Effector memory CD8-positive, alpha-beta T cell (primary cell): ENCODE measurements at regions not wholly inside any gene's neighbourhood (a gene's known extent, or its start where the extent isn't known, plus 50 kb on each side); places are given as distances from the start of the nearest gene placed in this dataset.

Experiments used
- ATAC-seq: fragments of 150-1000 bp; cut with Tn5 transposase; replicated peaks from 2 replicates; pipeline ENCODE4 v1.10.0; 2021; ENCODE audit warnings: mild to moderate bottlenecking, moderate library complexity
- DNase-seq, 3 experiments: peaks; one replicate each; pipeline ENCODE4 v3.0.0; 2021
- H3K27ac Mint-ChIP-seq, 2 donors: one replicate each; pipeline ENCODE4 v1.8.0; 2022; ENCODE audit warnings: mild to moderate bottlenecking in 2 of 2, mixed read lengths in 2 of 2, moderate library complexity in 2 of 2
- H3K27me3 Mint-ChIP-seq, 2 donors: one replicate each; pipeline ENCODE4 v1.8.0; 2022; ENCODE audit warnings: mixed read lengths in 2 of 2
- H3K36me3 Mint-ChIP-seq: one replicate; pipeline ENCODE4 v1.8.0; 2022; ENCODE audit warnings: mild to moderate bottlenecking, moderate library complexity, mixed read lengths; ENCODE audit not compliant: insufficient read depth
- H3K4me1 Mint-ChIP-seq, 2 donors: one replicate each; pipeline ENCODE4 v1.8.0; 2022; ENCODE audit warnings: low read depth in 2 of 2, mixed read lengths in 2 of 2
- H3K4me3 Mint-ChIP-seq, 2 donors: one replicate each; pipeline ENCODE4 v1.8.0; 2022; ENCODE audit warnings: mild to moderate bottlenecking in 2 of 2, mixed read lengths in 2 of 2, moderate library complexity in 2 of 2
- H3K9me3 Mint-ChIP-seq, 2 donors: one replicate each; pipeline ENCODE4 v1.8.0; 2022; ENCODE audit warnings: mixed read lengths in 2 of 2

DNA sequence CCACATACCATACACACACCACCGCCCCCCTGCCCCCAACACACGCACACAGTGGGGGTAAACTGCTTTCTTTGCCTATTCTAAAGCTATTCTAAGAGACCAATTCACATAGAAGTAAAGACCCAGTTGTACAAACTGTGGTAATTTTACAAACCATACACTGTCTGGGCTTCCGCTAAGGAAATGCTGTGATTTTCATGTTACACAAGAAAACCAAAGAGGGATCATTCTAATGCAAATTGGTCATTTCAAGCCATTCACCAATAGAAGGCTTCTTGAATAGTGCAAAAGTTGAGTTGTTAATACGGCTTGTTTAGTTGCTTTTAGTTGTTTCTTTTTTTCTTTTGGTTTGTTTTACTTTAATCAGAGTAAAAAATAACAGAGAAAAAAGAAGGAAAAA, 202.8 kb downstream of the EFNB2 start:
- Mint-ChIP-seq H3K9me3 (peaks cover 0 to 4% of the 10 kb centered on the region in 2 donors), H3K4me3 (no peak overlapping the region), H3K36me3 (no peaks in the 10 kb centered on the region), H3K4me1 (no peaks in the 10 kb centered on the region), H3K27me3 (peaks cover 6 to 9% of the 10 kb centered on the region in 2 donors), H3K27ac (no peak overlapping the region)
- ATAC-seq (no peak), DNase-seq (no peak)

DNA sequence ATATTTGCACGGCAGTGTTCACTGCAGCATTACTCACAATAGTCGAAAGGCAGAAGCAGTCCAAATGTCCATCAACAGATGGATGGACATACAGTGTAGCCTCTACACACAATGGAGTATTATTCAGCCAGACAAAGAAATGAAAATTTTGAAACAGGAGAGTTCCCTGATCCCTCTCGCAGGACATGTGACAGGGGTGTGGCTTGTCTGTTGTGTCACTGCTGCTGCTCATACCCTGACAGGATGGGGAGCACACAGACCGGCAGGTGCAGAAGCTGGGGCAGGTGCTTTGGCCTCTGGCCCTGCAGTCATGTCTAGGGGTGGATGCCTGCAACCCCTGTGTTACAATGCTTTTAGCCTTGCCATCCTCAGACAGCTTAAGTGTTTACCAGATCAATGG, 204.3 kb downstream of the EFNB2 start:
- no peak for ATAC-seq

DNA sequence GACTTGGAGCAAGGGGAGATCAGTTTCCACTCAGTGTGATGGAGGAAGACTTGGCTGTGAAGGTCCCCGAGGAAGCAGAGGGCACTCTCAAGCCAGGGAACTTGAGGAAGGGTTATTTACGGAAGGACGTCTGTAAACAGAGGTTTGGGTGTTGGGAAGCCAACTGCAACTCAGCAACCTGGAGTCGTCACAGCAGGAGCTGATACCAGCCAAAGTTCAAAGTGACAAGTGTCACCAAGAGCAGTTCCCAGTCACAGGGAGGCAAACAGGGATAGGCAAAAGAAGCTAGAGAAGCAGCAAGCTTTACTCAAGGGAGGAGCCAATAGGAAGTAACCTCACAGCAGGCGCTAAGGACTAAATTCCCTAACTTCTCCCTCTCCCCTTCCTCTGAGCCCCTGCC, 205.5 kb downstream of the EFNB2 start:
- no peak for DNase-seq
- Mint-ChIP-seq H3K27ac (no peak overlapping the region), H3K4me1 (no peaks in the 10 kb centered on the region), H3K4me3 (no peak overlapping the region), H3K9me3 (peaks cover 0 to 4% of the 10 kb centered on the region in 2 donors), H3K36me3 (no peaks in the 10 kb centered on the region), H3K27me3 (peaks cover 6 to 9% of the 10 kb centered on the region in 2 donors)
- no peak for ATAC-seq

More for the DNA sequence above, 204.3 kb downstream of the EFNB2 start:
- Mint-ChIP-seq H3K4me3 (no peak overlapping the region), H3K27ac (no peak overlapping the region), H3K9me3 (peaks cover 0 to 4% of the 10 kb centered on the region in 2 donors), H3K36me3 (no peaks in the 10 kb centered on the region), H3K27me3 (peaks cover 6 to 9% of the 10 kb centered on the region in 2 donors), H3K4me1 (no peaks in the 10 kb centered on the region)
- DNase-seq = no peak

DNA sequence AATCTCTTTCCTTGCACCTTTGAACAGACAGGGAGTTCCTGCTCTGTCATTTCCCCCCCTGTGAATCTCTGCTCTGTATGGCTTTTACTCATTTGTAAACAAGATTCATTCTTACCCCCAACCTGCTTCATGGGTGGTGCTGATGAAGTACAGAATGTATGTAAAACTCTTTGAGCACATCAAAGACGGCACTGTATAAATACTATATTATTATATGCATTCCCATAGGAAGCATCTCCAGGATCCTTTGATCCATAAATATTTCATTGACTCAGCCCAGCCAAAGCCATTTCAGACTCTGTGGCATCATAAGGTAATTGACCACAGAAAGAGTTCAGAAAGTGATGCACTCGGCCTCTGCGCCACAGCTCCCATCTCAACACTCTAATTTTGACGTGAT, 208.7 kb downstream of the EFNB2 start:
- Mint-ChIP-seq H3K4me3 (no peak overlapping the region), H3K36me3 (no peaks in the 10 kb centered on the region), H3K27ac (no peak overlapping the region), H3K9me3 (peaks cover 11 to 12% of the 10 kb centered on the region in 2 donors), H3K27me3 (peaks cover 6 to 9% of the 10 kb centered on the region in 2 donors), H3K4me1 (no peaks in the 10 kb centered on the region)
- no peak for DNase-seq
- no peak for ATAC-seq

DNA sequence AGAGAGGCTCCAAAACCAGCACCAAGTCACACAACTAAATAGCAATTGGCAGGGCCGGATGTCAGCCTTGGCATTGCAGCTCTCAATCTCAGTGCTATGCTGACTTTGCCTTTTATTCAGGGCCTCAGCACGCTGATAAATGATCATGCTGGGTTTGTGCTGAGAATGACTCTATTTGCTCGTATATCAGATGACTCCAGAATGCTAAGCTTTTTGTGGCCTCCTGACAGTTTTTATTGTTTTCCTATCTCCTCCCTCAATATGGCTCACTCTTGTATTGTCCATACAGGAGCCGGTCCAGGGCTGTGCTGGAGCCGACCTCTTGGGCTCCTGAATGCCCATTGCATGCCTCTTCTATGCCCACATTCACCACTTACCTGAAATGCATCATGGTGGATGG, 211.0 kb downstream of the EFNB2 start:
- Mint-ChIP-seq H3K36me3 (no peaks in the 10 kb centered on the region), H3K4me1 (no peaks in the 10 kb centered on the region), H3K27me3 (peaks cover 0 to 6% of the 10 kb centered on the region in 2 donors), H3K27ac (no peak overlapping the region), H3K9me3 (peaks cover 13 to 14% of the 10 kb centered on the region in 2 donors), H3K4me3 (no peak overlapping the region)
- DNase-seq (no peak), ATAC-seq (no peak)

DNA sequence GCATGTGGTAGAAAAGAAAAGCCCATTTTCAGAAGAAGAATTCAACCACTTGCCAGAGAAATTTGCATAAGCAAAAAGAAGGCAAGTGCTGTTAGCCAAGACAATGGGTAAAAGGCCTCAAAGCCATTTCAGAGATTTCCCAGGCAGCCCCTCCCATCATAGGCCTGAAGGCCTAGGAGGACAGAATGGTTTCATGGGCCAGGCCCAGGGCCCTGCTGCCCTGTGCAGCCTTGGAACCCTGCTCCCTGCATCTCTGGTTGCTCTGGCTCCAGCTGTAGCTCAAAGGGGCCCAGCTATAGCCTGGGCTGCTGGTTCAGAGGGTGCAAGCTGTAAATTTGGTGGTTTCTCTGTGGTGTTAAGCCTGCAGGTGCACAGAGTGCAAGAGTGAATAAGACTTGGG, 212.8 kb downstream of the EFNB2 start:
- no peaks in the 10 kb centered on the region for H3K4me1 Mint-ChIP-seq
- DNase-seq = no peak
- no peak overlapping the region for H3K4me3 Mint-ChIP-seq
- H3K9me3 Mint-ChIP-seq = peaks cover 13 to 14% of the 10 kb centered on the region in 2 donors
- no peaks in the 10 kb centered on the region for H3K36me3 Mint-ChIP-seq
- no peak for ATAC-seq
- no peaks in the 10 kb centered on the region for H3K27me3 Mint-ChIP-seq
- H3K27ac Mint-ChIP-seq = no peak overlapping the region

DNA sequence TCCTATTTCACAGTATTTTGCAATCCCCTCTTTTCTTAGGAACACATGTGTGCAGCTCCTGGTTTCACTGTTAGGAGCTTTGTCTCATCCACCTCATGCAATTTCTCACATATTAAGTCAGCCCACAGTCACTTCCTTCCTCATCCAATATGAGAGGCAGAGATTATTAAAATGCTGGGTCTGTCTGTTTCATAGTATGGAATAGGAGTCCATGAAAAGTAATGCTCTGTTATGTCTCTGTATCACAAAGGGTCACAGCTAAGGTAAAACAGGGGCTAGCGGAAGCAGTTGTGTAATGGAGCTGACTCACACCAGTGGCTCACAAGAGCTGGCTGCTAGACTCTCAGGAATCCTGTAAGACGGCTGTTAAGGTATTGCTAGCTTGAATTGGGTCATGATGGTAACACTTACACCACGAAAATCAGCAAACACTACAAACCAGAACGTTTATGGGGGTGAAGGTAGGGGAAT, 216.5 kb downstream of the EFNB2 start:
- Mint-ChIP-seq H3K36me3 (no peaks in the 10 kb centered on the region), H3K27ac (no peak overlapping the region), H3K27me3 (no peaks in the 10 kb centered on the region), H3K4me1 (no peaks in the 10 kb centered on the region), H3K4me3 (no peak overlapping the region), H3K9me3 (peaks cover 14% of the 10 kb centered on the region in 2 donors)
- DNase-seq (no peak), ATAC-seq (no peak)

DNA sequence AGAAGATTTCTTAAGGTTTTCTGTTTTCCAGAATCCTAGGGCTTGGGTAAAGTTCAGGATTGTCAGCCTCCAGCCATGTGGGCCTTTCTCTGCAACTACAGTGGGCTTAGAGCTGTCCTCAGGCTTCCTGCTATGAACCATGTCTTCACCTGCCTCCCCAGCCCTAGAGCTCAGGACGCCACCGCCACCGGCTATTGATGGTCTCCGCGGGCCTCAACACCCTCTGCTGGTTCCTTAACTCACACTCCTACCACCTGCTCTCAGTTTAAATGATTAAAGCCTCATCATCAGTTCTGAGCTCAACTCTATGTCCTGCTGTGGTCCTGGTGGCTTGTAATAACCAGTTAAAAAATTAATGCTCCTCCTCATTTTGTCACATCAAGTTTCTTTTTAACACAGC, 221.0 kb downstream of the EFNB2 start:
- ATAC-seq (no peak), DNase-seq (no peak)
- H3K27ac Mint-ChIP-seq = no peak overlapping the region
- H3K4me1 Mint-ChIP-seq = no peaks in the 10 kb centered on the region
- no peaks in the 10 kb centered on the region for H3K27me3 Mint-ChIP-seq
- H3K9me3 Mint-ChIP-seq = peaks cover 0 to 3% of the 10 kb centered on the region in 2 donors
- no peak overlapping the region for H3K4me3 Mint-ChIP-seq
- H3K36me3 Mint-ChIP-seq = no peaks in the 10 kb centered on the region

DNA sequence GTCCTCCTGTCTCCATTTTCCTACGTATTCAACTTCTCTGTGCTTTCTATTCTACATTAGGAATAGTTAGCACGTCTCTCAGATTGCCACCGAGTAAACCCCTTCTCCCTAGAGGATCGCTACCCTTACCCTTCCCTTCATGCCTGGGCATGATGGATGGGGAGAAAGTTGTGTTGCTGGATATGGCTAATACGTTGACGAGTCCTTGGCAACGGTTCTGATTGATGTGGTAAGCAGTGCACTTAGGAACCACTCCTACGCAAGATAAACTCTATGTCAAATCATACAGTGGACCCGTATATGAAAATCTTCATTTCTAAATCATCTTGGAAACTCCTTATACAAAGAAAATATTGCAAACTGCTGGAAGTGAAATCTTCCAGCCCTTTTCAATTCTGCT, 224.5 kb downstream of the EFNB2 start:
- Mint-ChIP-seq H3K4me1 (no peaks in the 10 kb centered on the region), H3K9me3 (peaks cover 6 to 7% of the 10 kb centered on the region in 2 donors), H3K27me3 (no peaks in the 10 kb centered on the region), H3K27ac (no peak overlapping the region), H3K36me3 (no peaks in the 10 kb centered on the region), H3K4me3 (no peak overlapping the region)
- no peak for ATAC-seq
- DNase-seq = no peak

DNA sequence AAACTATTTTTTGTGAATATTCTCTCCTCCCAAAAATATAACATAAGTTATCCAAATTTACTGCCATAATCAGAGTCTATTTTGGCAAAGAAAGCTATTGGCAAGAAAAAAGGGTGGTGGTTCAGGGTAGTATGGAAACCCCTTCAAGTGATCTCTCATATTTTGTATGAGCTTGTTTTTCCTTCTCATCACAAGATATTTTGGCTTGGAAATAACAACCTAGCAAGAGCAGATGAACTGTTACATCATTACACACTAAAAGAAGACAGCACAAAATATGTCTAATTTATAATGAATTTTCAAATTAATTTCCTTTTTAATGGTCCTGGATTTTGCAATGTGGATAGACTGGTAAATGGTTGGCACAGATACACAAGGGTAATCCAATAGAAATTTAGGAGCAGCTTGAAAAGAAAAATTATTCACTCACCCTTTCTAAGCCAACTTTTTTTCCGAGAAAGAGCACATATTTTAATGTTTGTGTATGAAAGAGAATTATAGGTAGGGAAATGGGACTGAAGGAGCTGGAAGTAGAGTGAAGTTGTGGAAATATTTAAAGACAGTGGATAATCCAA, 225.1 kb downstream of the EFNB2 start:
- no peaks in the 10 kb centered on the region for H3K36me3 Mint-ChIP-seq
- no peaks in the 10 kb centered on the region for H3K27me3 Mint-ChIP-seq
- H3K4me3 Mint-ChIP-seq = no peak overlapping the region
- DNase-seq = no peak
- H3K9me3 Mint-ChIP-seq = peaks cover 6 to 8% of the 10 kb centered on the region in 2 donors
- ATAC-seq = no peak
- H3K4me1 Mint-ChIP-seq = no peaks in the 10 kb centered on the region
- H3K27ac Mint-ChIP-seq = no peak overlapping the region

DNA sequence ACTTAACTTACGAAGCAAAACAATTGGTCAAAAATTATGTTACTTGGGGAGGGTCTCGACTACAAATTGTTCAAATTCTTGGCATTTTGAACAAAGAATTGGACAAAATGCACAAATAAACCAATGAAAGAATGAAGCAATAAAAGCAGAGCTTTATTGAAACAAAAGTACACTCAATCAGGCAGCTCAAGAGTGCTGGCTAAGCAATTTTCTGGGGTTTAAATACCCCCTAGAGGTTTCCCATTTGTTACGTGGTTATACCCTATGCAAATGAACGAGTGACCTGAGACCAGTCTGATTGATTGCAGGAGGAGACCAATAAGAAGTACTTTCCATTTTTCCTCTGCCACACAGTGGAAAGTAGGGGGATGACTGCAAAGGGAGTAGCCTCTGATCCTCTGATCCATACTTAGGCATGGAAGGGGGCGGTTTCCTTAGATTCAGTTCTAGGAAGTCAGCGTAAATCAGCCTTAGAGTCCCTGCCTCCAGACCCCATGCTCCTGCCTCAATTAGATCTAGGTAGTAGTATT, 228.6 kb downstream of the EFNB2 start:
- H3K27me3 Mint-ChIP-seq = no peaks in the 10 kb centered on the region
- no peak overlapping the region for H3K27ac Mint-ChIP-seq
- no peak overlapping the region for H3K4me3 Mint-ChIP-seq
- DNase-seq (no peak), ATAC-seq (no peak)
- no peaks in the 10 kb centered on the region for H3K36me3 Mint-ChIP-seq
- H3K4me1 Mint-ChIP-seq = no peaks in the 10 kb centered on the region
- H3K9me3 Mint-ChIP-seq = peaks cover 5 to 6% of the 10 kb centered on the region in 2 donors

DNA sequence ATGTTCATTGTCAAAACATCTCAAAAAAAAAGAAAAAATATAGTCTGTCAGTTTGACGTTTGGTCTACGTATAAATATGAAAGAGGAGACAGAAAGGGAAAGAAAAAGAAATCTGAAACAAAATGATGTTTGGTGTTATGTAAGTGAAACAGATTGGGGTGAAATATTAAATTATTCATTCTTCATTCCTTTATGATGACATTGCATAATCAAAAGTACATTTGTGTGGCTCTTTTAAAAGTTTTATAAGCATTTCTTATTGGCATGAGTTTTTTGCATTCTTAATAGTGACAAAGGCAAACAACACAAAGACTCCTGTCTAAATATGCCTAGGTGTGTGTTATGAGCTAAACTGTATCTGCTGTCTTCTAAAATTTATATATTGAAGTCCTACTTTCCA, 232.6 kb downstream of the EFNB2 start:
- Mint-ChIP-seq H3K27me3 (peaks cover 0 to 9% of the 10 kb centered on the region in 2 donors), H3K9me3 (peaks cover 9 to 13% of the 10 kb centered on the region in 2 donors), H3K4me1 (no peaks in the 10 kb centered on the region), H3K27ac (no peak overlapping the region), H3K4me3 (no peak overlapping the region), H3K36me3 (no peaks in the 10 kb centered on the region)
- ATAC-seq (no peak), DNase-seq (no peak)

DNA sequence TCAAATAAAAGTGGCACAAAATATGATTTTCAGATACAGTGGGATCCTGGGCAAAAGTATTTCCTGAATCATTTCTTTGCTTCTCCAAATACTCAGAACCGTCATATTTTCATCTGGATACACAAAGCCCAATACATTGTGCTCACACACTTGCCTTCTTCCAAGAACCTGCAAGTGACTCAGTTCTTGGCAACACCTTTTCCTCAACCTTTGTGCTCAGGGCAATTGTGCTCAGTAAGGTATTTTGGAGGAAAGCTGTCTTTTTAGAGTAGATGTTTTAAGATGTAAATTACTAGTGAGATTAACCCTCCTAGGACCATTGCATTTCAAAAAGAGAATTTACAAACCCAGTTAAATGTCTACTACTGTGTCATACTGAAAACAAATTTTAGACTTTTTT, 233.5 kb downstream of the EFNB2 start:
- Mint-ChIP-seq H3K36me3 (no peaks in the 10 kb centered on the region), H3K4me3 (no peak overlapping the region), H3K27ac (no peak overlapping the region), H3K4me1 (no peaks in the 10 kb centered on the region), H3K9me3 (peaks cover 8 to 9% of the 10 kb centered on the region in 2 donors), H3K27me3 (peaks cover 0 to 9% of the 10 kb centered on the region in 2 donors)
- DNase-seq (no peak), ATAC-seq (no peak)

DNA sequence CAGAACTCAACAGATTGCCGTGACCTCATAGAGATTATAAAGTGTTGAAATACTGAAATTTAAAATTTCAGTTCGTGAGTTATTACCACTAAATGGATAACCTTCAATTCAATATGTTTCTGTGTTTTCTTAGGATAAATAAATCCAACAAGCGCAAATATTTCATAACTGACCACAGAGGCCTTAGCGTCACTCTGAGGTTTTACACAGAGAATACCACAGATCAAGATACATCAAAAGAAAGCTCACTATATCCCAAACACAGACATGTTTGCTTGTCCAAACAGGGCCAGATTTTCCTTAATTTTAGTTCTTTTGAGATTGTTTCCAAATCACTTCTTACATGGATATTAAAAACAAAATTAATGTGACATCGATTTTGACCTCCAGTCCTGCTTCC, 235.8 kb downstream of the EFNB2 start:
- ATAC-seq (no peak), DNase-seq (no peak)
- peaks cover 0 to 9% of the 10 kb centered on the region in 2 donors for H3K27me3 Mint-ChIP-seq
- H3K36me3 Mint-ChIP-seq = no peaks in the 10 kb centered on the region
- H3K27ac Mint-ChIP-seq = no peak overlapping the region
- peaks cover 4 to 14% of the 10 kb centered on the region in 2 donors for H3K9me3 Mint-ChIP-seq
- H3K4me1 Mint-ChIP-seq = no peaks in the 10 kb centered on the region
- H3K4me3 Mint-ChIP-seq = no peak overlapping the region
